NB4 (cell line): ENCODE measurements at regions not wholly inside any gene's neighbourhood (a gene's known extent, or its start where the extent isn't known, plus 50 kb on each side); places are given as distances from the start of the nearest gene placed in this dataset.

Source experiments
- DNase-seq: peaks from one replicate; pipeline ENCODE4 v3.0.0; 2010; ENCODE audit warnings: low read depth
- H3K4me3 ChIP-seq: one replicate; pipeline ENCODE4 v1.5.1; 2011; ENCODE audit warnings: mild to moderate bottlenecking, low read depth, low read length, moderate library complexity
- CTCF ChIP-seq: IDR thresholded peaks from one replicate; pipeline ENCODE4 v1.5.1; 2012; ENCODE audit warnings: low read depth, low read length
- MAX ChIP-seq: IDR thresholded peaks from 2 replicates; pipeline ENCODE4 v1.6.1; 2011; ENCODE audit warnings: low read depth, low read length
- MYC ChIP-seq: IDR thresholded peaks from 2 replicates; pipeline ENCODE4 v1.6.1; 2011; ENCODE audit warnings: low read depth, low read length
- POLR2A ChIP-seq: IDR thresholded peaks from 2 replicates; pipeline ENCODE4 v1.6.1; 2011; ENCODE audit warnings: mild to moderate bottlenecking; ENCODE audit not compliant: insufficient read length; ENCODE audit errors: extremely low read depth

DNA sequence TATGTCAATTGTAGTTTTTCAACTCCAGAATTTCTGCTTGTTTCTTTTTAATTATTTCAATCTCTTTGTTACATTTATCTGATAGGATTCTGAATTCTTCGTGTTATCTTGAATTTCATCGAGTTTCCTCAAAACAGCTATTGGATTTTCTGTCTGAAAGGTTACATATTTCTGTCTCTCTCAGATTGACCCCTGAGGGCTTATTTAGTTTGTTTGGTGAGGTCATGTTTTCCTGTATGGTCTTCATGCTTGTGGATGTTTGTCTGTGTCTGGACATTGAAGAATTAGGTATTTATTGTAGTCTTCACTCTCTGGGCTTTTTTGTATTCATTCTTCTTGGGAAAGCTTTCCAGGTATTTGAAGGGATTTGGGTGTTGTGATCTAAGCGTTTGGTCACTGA lies 85.6 kb downstream of the SNAPC1 start:
- TF ChIP-seq MAX (no peak), CTCF (no peak), POLR2A (no peak), MYC (no peak)
- H3K4me3 ChIP-seq = no peak overlapping the region
- no peak for DNase-seq

DNA sequence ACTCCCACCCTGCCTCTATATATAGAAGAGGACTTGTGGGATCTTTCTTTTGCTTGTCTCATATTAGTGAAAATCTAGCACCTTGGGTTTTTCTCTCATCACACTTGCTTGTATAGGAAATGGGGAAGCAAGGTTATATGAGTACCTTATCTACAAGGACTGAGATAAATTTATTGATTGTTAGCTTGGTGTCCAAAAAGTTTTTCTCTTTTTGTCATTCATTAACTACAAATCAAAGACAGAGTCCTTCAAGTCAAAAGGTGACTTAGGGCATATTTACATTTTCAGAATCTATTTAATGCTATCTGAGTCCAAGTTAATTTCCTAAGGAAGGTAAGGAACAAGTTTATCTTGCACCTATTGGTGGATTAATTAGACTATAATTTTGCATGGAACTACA lies 92.7 kb downstream of the SNAPC1 start:
- DNase-seq = no peak
- TF ChIP-seq POLR2A = no peak
- TF ChIP-seq MYC = no peak
- no peak for TF ChIP-seq CTCF
- no peak for TF ChIP-seq MAX
- no peak overlapping the region for H3K4me3 ChIP-seq

DNA sequence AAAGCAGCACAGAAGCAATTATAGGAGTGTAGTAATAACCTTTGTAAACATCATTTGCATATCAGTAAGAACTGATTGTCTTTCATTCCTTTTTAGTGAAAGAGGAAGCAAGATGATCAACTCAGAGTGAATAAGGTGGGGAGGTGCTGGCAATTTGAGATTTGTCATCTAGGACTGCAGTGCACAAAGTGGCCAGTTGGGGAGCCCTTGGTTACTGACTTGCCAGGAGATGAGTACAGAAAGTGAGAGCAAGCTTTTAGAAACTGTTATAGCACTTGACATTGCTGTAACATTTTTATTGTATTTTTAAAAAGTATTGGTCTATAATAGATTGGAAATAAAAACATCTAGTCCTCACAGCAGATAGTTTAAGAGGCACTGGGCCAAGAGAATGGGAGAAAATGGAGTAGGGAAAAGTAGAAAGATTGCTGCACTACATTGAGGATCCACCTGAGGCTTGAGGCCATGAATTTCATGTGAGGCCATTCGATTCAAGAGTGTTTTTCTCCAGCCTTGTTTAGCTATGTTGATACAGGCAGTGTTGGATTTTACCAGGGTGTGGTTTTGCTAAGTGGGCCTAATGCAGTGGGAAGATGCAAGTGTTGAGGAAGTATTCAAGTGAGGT lies 98.2 kb downstream of the SNAPC1 start:
- TF ChIP-seq MAX (no peak), CTCF (peak; percentile 81), POLR2A (no peak), MYC (no peak)
- no peak overlapping the region for H3K4me3 ChIP-seq
- peak; percentile 63 for DNase-seq

DNA sequence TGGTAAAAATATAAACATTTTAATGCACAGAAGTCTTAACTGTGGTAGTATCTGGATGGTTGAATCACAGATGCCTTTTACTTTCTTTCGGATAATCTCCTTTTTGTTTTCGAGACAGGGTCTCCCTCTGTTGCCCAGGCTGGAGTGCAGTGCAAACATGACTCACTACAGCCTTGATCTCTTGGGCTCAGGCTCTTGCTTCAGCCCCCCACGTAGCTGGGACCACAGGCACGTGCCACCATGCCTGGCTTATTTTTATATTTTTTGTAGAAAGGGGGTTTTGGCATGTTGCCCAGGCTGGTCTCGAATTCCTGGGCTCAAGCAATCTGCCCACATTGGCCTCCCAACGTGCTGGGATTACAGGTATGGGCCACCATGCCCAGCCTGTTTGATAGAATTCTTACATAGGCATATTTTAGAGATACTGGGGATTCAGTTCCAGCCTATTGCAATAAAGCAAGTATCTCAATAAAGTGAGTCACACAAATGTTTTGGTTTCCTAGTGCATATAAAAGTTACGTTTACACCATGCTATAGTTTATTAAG lies 99.2 kb downstream of the SNAPC1 start:
- TF ChIP-seq MAX (no peak), POLR2A (no peak), CTCF (no peak), MYC (no peak)
- no peak overlapping the region for H3K4me3 ChIP-seq
- no peak for DNase-seq

GRCh38 chr14:61864329-61864898 lies 102.2 kb downstream of the SNAPC1 start:
- TF ChIP-seq MYC (no peak), MAX (no peak), CTCF (no peak)
- no peak for DNase-seq
- H3K4me3 ChIP-seq = no peak overlapping the region
